Muscle layer of duodenum (tissue), 2 donors: ENCODE measurements at regions not wholly inside any gene's neighbourhood (a gene's known extent, or its start where the extent isn't known, plus 50 kb on each side); places are given as distances from the start of the nearest gene placed in this dataset.

Experiments used
- H3K27ac ChIP-seq: one replicate; pipeline ENCODE4 v1.7.0; 2013; ENCODE audit warnings: mild to moderate bottlenecking, low read length
- H3K27me3 ChIP-seq: one replicate; pipeline ENCODE4 v1.7.0; 2013; ENCODE audit warnings: low read depth, mild to moderate bottlenecking, control low read depth, low read length
- H3K36me3 ChIP-seq, 2 donors: one replicate each; pipeline ENCODE4 v1.7.0; 2013; ENCODE audit warnings: low read length in 2 of 2, control low read depth in 1 of 2, mild to moderate bottlenecking in 1 of 2; ENCODE audit not compliant: insufficient read depth in 2 of 2, control insufficient read depth in 1 of 2
- H3K4me1 ChIP-seq, 2 donors: one replicate each; pipeline ENCODE4 v1.7.0; 2013; ENCODE audit warnings: low read length in 2 of 2, mild to moderate bottlenecking in 2 of 2, control low read depth in 1 of 2, moderate library complexity in 1 of 2; ENCODE audit not compliant: insufficient read depth in 2 of 2, control insufficient read depth in 1 of 2
- H3K4me3 ChIP-seq, 2 donors: one replicate each; pipeline ENCODE4 v1.7.0; 2013; ENCODE audit warnings: low read length in 2 of 2, low read depth in 1 of 2, mild to moderate bottlenecking in 1 of 2
- H3K9me3 ChIP-seq, 2 donors: one replicate each; pipeline ENCODE4 v1.7.0; 2013; ENCODE audit warnings: low read length in 2 of 2, control low read depth in 1 of 2, mild to moderate bottlenecking in 1 of 2; ENCODE audit not compliant: control insufficient read depth in 1 of 2
- donor health status: healthy.

DNA sequence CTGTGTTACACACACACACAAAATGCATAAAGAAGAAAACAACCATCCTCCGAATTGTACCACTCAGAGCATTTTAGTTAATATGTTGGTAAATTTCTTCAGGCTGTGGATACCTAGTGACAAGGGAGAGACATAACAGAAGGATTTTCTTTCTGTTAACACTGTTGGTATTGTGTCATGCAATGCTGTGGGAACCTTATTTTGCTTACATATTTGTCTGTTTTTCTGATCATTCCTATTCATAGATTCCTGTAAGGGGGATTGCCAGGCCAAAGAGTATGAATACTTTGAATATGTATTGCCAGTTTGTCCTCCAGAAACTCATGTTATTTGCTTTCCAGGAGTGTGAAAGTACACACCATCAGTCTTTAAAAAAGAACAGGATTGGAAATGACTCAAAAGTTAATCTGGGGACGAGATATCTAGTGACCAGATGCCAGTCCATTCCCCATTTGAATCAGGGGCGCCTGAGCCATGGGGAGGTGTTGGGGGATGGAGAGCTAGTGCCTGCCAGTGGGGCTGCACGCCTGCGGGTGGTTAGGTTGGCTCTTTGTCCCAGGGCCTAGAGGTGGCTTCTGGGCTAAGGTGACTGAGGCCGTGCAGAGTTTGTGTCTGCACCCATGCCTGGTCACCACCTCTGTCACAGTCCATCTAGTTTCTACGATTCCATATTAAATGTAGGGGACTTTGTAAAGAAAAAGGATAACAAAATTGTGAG, 142.0 kb downstream of the PTPN20 start:
- no peaks in the 10 kb centered on the region for H3K9me3 ChIP-seq
- no peaks in the 10 kb centered on the region for H3K27me3 ChIP-seq

GRCh38 chr10:47054974-47055373, 143.7 kb downstream of the PTPN20 start:
- no peak overlapping the region for H3K4me3 ChIP-seq
- no peaks in the 10 kb centered on the region for H3K4me1 ChIP-seq
- no peaks in the 10 kb centered on the region for H3K36me3 ChIP-seq
- no peaks in the 10 kb centered on the region for H3K9me3 ChIP-seq
- no peak overlapping the region for H3K27ac ChIP-seq
- no peaks in the 10 kb centered on the region for H3K27me3 ChIP-seq

More for the DNA sequence above, 142.0 kb downstream of the PTPN20 start:
- Histone ChIP-seq H3K27ac (no peak overlapping the region), H3K4me3 (no peak overlapping the region), H3K36me3 (no peaks in the 10 kb centered on the region), H3K4me1 (no peaks in the 10 kb centered on the region)

DNA sequence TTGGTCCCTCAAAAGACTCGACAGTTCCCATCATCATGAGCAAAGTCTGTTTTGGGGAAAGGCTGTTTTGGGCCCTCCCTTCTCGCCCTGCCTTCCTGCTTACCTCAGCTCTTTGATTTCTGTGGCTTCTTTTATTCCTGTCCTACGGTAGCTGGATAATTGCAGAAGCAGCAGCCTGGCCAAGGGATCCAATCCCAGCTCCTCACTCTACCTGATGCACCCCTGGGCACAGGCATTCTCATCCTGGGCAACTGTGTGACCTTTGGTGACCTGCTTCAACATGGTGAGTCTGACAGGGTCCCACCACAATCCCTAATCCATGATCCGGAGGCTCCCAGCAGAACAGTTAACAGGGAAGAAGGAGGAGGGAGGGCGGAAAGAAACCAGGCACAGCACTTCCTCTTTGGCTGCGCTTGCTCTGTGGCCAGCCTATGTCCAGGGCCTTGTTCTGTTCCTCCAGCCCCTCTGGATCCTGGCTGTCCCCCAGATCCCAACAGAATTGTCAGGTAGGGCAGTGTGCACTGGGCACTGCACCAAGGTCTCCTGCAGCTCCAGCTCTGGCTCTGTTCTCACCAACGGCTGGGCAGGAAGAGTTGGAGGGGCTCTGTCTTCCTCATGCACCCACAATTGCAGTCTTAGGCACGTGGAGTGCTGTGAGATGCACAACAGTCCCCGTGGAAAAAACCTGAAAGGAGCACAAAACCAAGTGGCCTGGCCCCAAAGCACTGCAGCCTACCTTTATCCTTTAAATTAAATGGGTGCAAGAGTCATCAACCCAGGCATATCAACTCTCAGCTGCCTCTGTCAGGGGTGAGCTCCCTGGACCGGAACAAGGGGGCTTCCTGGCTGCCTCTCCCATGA, 144.4 kb downstream of the PTPN20 start:
- Histone ChIP-seq H3K4me3 (no peak overlapping the region), H3K27ac (no peak overlapping the region), H3K36me3 (no peaks in the 10 kb centered on the region), H3K27me3 (no peaks in the 10 kb centered on the region), H3K4me1 (no peaks in the 10 kb centered on the region), H3K9me3 (no peaks in the 10 kb centered on the region)

GRCh38 chr10:47056247-47056510, 145.0 kb downstream of the PTPN20 start:
- Histone ChIP-seq H3K36me3 (no peaks in the 10 kb centered on the region), H3K4me1 (no peaks in the 10 kb centered on the region), H3K27me3 (no peaks in the 10 kb centered on the region)

DNA sequence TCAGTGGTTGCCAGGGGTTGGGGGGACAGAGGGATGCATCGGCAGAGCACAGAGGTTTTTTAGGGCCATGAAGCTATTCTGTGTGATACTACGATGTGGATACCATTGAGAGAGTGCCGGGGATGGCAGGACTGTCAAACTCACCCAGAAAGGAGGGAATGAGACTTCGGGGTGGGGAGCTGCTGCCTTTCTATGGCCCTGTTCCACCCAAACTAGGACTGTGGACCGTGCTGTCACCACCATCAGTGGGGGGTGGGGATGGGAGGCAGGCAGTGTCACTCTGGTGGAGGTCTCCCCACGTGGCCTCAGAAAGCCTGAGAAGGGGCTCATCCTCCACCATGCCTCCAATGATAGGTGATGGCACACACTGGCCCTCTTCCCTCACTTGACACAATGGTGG, 146.2 kb downstream of the PTPN20 start:
- no peaks in the 10 kb centered on the region for H3K27me3 ChIP-seq
- no peaks in the 10 kb centered on the region for H3K36me3 ChIP-seq
- no peak overlapping the region for H3K27ac ChIP-seq
- H3K4me1 ChIP-seq = no peaks in the 10 kb centered on the region
- H3K4me3 ChIP-seq = no peak overlapping the region
- no peaks in the 10 kb centered on the region for H3K9me3 ChIP-seq

More at GRCh38 chr10:47056247-47056510, 145.0 kb downstream of the PTPN20 start:
- no peak overlapping the region for H3K4me3 ChIP-seq
- H3K9me3 ChIP-seq = no peaks in the 10 kb centered on the region
- H3K27ac ChIP-seq = no peak overlapping the region

DNA sequence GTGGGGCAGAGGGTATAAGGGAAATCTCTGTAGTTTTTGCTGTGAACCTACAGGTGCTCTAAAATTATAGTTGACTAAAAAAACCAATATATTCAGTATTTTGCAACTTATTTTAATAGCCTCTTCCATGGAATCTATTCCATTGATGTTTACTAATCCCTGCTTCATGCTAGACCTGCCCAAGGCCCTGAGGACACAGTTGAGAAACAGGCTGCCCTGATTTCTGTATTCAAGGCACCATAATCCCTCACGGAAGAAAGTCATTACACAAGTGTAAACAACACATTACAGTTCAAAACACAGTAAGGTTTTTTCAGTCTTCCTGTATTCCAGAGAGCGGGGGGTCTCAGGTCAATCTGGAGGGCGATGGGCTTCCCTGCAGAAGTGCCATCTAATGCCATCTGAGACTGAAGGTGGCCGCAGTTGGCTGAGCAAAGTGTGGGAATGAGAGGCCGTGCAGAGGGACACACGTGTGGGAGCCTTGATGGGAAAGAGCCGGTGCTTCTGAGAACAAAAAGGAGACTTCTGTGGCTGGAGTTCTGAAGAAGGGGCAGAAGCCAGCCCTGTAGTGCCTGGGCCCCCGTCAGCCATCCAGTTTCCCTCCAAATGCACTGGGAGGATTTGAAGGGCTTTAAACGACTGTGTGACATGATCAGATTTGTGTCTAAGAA, 146.9 kb downstream of the PTPN20 start:
- H3K4me1 ChIP-seq = no peaks in the 10 kb centered on the region
- H3K27me3 ChIP-seq = no peaks in the 10 kb centered on the region
- no peaks in the 10 kb centered on the region for H3K36me3 ChIP-seq
- H3K27ac ChIP-seq = no peak overlapping the region
- no peaks in the 10 kb centered on the region for H3K9me3 ChIP-seq
- no peak overlapping the region for H3K4me3 ChIP-seq

DNA sequence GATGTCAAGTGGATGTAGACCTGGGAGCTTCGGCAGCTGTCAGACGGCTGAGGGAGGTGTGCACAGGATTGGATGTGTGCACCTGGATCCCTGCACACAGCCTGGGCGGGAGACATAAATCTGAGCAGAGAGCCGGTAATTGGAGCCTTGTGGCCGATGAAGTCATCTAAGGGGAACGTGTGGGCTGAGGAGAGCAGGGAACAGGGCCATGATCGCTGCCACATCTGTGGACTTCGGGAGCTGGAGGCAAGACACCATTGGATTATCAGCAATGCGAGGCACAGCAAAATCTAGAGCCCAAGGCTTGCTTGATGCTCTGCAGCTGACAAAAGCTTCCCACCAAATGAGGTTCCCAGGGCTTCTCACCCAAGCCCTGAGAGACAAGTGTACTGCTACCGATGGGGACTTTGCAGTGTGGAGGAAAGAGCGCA, 147.7 kb downstream of the PTPN20 start:
- no peaks in the 10 kb centered on the region for H3K36me3 ChIP-seq
- H3K4me3 ChIP-seq = no peak overlapping the region
- no peaks in the 10 kb centered on the region for H3K27me3 ChIP-seq
- no peaks in the 10 kb centered on the region for H3K9me3 ChIP-seq
- H3K4me1 ChIP-seq = no peaks in the 10 kb centered on the region
- no peak overlapping the region for H3K27ac ChIP-seq

GRCh38 chr10:47059606-47060311, 148.5 kb downstream of the PTPN20 start:
- Histone ChIP-seq H3K36me3 (no peaks in the 10 kb centered on the region), H3K4me3 (no peak overlapping the region), H3K27me3 (no peaks in the 10 kb centered on the region), H3K4me1 (no peaks in the 10 kb centered on the region), H3K9me3 (no peaks in the 10 kb centered on the region), H3K27ac (no peak overlapping the region)

DNA sequence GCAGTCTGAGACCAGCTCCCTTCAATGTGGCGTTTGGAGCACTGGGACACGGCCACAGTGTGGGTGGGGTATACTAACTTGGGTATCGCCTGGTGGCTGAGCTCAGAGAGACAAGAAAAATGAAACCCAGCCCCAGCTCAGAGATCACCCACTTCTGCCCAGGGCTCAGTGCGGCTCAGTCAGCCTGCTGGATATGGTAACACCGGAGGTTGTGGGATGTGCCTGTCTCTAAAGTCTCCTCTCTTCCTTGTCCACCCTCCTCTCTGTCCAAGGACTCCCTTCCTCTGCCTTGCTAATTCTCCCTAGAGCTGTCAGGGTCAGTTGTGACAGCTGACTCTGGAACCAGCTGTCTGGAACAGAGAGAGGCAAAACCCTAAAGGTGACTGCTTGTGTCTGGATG, 149.1 kb downstream of the PTPN20 start:
- Histone ChIP-seq H3K4me1 (no peaks in the 10 kb centered on the region), H3K27ac (no peak overlapping the region), H3K27me3 (no peaks in the 10 kb centered on the region), H3K4me3 (no peak overlapping the region), H3K36me3 (no peaks in the 10 kb centered on the region), H3K9me3 (no peaks in the 10 kb centered on the region)

DNA sequence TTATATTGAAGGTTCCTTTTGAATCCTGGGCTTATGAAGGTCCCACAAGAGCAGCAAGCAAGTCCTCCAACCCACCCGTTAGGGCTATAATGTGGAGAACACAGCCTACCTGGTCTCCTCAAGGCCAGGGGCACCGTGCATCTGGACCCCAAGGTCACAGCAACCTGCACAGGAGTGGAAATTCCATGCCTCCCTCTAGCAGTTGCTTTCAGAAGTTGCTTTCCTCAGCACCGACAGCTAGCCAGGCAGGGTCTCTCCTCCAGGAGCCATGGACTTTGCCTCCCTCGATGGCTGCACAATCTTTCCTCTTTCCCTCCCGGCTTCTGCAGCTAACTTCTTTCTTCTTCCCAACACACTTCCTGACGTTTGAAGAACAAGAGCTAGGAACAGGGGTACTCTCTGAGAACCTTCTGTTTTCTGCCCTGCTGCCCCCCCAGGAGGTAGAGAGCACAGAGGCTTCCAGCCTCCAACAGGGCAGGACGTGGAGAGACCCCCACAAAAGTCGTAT, 149.8 kb downstream of the PTPN20 start:
- no peak overlapping the region for H3K4me3 ChIP-seq
- no peak overlapping the region for H3K27ac ChIP-seq
- no peaks in the 10 kb centered on the region for H3K36me3 ChIP-seq
- H3K4me1 ChIP-seq = no peaks in the 10 kb centered on the region
- no peaks in the 10 kb centered on the region for H3K27me3 ChIP-seq
- H3K9me3 ChIP-seq = no peaks in the 10 kb centered on the region

DNA sequence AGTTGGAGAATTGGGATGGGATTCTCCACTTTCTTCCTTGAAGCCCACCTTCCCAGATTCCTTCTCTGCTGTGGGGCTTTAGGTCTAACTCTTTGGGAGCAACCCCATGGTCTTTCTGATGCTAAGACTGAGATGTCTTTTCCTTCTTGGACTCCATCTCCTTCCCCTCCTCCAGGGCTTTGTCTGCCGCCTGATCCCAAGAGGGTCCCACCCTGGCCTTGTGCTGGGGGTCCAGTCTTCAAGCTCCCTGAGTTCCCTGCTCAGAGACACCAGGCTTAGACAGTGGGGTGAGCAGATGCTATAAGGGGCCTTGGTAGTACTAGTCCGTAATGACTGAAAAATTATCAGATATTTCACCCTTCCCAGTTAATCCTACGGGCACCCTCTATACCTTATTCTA, 150.5 kb downstream of the PTPN20 start:
- H3K9me3 ChIP-seq = no peaks in the 10 kb centered on the region
- H3K4me3 ChIP-seq = no peak overlapping the region
- H3K27me3 ChIP-seq = no peaks in the 10 kb centered on the region
- no peak overlapping the region for H3K27ac ChIP-seq
- no peaks in the 10 kb centered on the region for H3K36me3 ChIP-seq
- H3K4me1 ChIP-seq = no peaks in the 10 kb centered on the region
